Ammon's horn (tissue), 1 donor: ENCODE measurements at regions not wholly inside any gene's neighbourhood (a gene's known extent, or its start where the extent isn't known, plus 50 kb on each side); places are given as distances from the start of the nearest gene placed in this dataset.

Experiments used
- DNase-seq: peaks from one replicate; pipeline ENCODE4 v3.0.0-alpha.2; 2016; ENCODE audit warnings: low spot score

- DNase-seq, result no peak
Observed at GRCh38 chr6:87807475-87807874, 105.4 kb upstream of the AKIRIN2 start.

GRCh38 chr6:87806635-87807034, 104.6 kb upstream of the AKIRIN2 start:
- no peak for DNase-seq

DNA sequence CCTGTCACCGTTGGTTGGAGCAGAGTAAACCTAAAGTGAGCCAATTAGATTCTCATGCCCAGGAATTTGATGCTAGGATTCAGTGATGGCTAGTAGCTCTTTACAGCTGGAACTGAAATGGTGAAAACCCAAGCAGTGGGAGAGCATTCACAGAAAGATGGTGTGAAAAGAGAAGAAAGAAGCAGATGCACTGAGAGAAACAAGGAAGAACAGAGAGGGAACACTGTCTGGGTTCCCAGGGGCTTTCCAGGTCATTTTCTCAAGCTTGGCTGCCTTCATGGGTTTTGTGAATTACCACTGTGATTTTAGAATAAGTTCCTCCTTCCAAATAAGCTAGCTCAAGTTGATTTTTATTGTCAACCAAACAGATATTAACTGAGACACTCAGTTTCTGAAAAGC, 104.1 kb upstream of the AKIRIN2 start:
- DNase-seq, result no peak

- DNase-seq, result no peak
Observed at GRCh38 chr6:87803791-87804190, 101.8 kb upstream of the AKIRIN2 start.

DNA sequence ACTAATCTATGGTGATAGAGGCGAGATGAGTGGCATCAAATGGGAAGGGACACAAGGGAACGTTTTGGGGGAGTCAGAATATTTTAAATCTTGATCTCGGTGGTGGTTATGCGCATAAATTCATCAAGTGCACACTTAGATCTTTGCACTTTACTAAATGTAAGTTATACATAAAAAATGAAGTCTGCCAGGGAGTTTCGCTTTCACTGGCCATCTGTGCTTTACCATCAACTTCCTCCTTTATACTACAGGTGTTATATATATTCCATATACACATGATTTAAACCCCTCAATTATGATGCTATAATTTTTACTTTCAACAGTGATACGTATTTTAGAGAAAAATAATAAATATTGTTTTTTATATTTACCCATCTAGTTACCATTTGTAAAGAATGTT, 97.6 kb upstream of the AKIRIN2 start:
- DNase-seq, result no peak

GRCh38 chr6:87798393-87799278, 96.6 kb upstream of the AKIRIN2 start:
- no peak for DNase-seq

- no peak for DNase-seq
Observed at GRCh38 chr6:87794922-87795885, 93.2 kb upstream of the AKIRIN2 start.

DNA sequence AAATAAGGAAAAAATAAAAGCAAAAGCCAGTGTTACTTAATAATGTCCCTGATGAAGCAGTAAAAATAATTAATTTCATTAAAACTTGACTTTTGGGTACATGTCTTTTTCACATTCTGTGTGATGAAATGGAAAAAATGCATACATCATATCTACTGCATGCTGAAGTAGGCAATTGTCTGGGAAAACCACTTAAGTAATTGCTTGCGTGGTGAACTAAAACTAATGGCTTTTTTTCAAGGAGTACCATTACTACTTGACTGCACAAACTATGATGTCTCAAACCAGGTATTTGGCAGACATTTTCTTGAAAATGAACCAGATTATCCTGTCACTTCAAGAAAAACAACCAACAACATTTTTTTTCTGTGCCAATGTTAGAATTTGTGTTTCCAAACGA, 91.3 kb upstream of the AKIRIN2 start:
- no peak for DNase-seq

GRCh38 chr6:87791982-87792381, 89.9 kb upstream of the AKIRIN2 start:
- DNase-seq, result no peak

DNA sequence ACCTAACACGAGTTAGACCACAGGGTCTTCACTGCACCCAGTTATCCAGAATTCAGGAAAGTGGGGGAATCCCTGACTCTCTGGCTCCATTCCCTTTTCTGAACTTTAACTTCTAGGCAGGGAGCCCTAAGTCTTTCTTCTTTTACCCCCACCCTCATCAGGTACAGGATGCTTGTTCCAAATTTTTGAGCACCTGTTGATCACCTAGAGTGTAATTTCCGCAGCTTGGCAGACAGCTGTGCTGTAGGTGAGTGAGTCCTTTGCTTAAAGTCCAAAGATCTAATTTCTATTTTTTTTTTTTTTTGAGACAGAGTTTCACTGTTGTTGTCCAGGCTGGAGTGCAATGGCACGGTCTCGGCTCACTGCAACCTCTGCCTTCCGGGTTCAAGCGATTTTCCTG, 89.5 kb upstream of the AKIRIN2 start:
- no peak for DNase-seq

DNA sequence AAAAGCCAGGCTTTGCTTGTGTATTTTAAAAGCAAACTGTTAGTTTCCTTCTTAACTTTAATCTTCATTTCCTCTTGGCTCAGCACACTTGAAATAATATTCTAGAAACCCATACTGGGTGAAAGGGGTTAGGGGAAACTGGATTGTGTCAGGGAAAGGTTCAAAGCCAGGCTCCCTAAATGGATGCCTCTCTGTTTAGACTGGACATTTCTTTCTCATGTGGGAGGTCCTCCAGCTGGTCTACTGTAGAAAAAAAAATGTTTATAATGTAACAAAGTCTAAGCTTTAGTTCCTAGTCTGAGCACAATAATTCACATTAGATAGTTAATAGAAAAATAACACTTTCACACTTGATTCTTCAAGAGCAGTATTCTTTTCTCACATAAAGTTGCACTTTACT, 89.0 kb upstream of the AKIRIN2 start:
- DNase-seq, result no peak

GRCh38 chr6:87789900-87790290, 87.9 kb upstream of the AKIRIN2 start:
- no peak for DNase-seq

DNA sequence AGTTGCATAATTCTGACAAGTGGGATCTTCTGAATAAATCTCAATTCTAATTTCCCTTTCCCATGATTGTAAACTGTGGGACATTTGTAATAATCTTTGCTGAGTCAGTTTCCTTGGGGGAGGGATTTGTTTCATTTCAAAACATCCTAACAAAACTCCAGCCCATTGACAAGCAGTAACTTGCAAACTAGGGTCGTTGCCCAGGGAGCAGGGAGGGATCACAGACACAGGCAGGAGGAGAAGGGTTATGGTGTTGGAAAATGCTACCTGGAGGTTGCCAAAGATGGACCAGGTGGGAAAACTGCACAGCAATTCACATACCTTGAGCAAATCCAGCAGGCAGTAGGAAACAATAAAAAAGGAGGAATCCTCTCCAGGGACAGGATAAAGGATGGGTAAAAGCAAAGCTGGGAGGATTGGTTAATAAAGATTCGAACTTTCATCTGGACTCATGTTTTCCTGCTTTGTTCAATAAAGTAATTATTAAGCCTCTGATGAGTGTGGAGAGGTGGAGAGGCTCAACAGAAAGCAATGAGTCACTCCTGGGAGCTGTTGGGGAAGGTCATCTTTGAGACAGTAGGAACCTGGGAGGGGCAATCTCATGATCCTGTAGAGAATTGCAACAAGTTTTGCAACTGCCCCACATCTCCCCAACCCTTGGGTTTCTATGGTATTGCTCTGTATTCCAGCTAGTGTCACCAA, 87.3 kb upstream of the AKIRIN2 start:
- no peak for DNase-seq

GRCh38 chr6:87788141-87788540, 86.1 kb upstream of the AKIRIN2 start:
- DNase-seq, result no peak

GRCh38 chr6:87785229-87785862, 83.3 kb upstream of the AKIRIN2 start:
- DNase-seq, result no peak

DNA sequence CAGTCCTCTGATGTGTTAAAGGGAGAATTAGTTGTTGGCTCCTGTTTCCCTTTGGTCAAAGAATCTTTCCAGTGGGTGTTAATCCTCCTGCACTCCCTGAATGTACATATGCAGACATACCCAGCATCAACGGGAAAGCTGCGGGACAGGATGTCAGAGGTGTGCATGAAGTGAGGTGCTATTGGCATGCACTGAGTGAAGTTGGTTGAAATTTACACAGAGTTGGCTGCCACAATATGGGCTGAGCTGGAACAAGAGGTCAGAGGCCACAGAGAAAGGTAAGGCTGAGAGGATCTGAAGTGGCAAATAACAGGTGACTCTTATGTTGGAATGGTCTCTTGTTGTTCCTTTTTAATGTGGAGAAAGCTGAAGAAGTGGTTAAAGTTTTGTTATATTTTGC, 82.7 kb upstream of the AKIRIN2 start:
- DNase-seq, result no peak

GRCh38 chr6:87784051-87784450, 82.0 kb upstream of the AKIRIN2 start:
- DNase-seq, result no peak

DNA sequence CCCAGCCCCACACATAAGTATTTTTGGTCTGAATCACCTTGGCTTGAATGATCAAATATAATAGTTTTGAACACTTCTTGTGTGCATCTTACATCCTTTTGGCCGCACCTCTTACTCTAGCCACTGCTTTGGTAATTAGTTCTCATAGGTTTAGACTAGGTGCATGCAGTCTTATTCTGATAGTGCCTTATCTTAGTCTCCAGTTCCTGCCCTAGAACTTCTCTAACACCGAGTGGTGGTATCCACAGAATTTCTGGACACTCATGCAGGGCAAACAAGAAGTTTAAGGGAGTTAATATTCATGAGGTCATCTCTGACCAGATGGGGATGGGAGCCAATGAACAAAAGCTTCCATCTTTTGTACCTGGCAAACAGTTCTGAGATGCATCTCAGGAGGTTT, 77.5 kb upstream of the AKIRIN2 start:
- no peak for DNase-seq

DNA sequence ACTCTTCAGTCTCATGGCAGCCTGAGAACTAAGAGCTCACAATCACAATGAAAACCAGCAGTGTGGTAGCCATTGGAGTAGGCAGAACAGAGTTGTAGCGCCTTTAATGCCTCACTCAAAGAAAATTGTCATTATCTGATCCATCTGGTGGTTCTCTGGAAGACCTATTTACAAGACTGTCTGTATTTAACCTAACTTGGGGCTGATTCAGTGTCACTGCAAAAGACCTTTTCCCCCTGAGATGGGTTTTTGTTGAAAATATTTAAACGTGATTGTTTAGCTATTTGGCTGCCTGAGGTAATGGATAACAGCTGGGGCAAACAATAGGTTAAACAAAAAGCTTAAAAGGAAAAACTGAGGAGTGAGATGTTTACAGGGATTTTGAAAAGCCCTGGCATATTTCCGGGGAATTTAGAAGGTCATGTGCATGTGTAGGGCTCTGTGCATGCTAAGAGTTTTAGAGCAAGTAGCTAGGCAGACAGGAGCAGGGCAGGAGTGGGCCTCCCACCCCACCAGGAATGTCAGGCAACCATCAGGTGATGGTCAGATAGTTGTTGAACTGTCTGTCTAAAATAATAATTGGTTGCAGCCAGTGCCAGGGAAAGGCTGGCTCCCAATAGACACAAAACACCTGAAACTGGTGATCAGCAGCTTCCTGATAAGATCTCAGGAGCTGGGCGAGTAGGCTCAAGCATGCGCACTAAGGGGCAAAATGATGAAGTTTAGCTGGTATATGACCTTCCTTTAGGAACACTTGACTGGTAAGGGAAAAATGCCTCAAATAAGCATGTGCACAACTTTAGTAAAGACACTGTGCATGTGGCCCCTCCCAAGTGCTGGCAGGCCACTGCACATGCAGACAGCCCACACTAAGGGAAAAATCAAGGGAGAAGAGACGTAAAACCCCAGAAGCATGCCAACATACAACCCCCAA, 70.8 kb upstream of the AKIRIN2 start:
- DNase-seq, result no peak

DNA sequence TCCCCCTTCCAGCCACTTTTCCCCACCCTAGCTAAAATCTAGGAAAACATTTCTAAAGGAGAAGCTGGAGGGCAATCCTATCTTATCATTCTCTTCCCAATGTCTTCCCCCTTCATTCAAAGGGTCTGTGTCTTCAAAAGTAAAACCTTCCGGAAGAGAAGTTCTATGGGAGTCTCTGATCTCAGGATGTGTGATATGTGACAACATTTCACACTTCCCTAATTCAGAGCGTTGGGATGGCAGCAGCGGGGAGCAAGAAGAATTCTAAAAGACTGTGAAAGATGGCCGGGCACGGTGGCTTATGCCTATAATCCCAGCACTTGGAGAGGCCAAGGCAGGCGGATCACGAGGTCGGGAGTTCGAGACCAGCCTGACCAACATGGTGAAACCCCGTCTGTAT, 65.4 kb upstream of the AKIRIN2 start:
- DNase-seq, result no peak

DNA sequence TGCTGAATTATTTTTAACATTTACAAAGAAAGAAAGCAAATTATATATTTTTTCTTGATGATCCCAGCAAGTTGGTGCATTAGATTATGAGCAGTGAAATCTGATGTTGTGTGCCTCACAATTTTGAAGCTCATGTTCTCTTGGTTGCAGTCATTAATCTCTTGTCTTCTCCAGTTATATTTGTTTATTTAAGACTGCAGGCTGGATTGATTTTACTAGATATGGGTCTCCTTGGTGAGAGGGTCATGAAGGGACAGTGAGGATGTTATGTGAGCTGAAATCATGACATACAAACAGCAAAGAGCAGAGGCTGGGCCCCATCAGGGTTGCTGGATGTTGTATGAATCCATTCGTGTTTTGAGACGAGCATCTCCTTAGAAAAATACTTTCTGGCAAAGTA, 64.2 kb upstream of the AKIRIN2 start:
- no peak for DNase-seq
